ENCODE measurements at regions not wholly inside any gene's neighbourhood (a gene's known extent, or its start where the extent isn't known, plus 50 kb on each side); places are given as distances from the start of the nearest gene placed in this dataset.
A peak's percentile ranks its signal among the peaks of the same experiment; 100 is the strongest.

GRCh38 chr6:166781331-166781730 is 154.3 kb upstream of the RPS6KA2 start:
- TF ChIP-seq CTCF (IDR thresholded peaks at IDR 0.05; ENCODE audit: borderline replicate concordance, extremely low read depth, insufficient read depth), result no peak
- H3K27me3 ChIP-seq (ENCODE audit: control insufficient read depth, insufficient read depth, low read length), result no peaks in the 10 kb centered on the region
- no peaks in the 10 kb centered on the region for H3K36me3 ChIP-seq (ENCODE audit: control insufficient read depth in 2 of 3, insufficient read depth in 3 of 3, low read length in 3 of 3)
- H3K4me1 ChIP-seq (ENCODE audit: control insufficient read depth in 2 of 3, insufficient read depth in 2 of 3, low read depth in 1 of 3, low read length in 3 of 3), result no peaks in the 10 kb centered on the region
- no peak overlapping the region for H3K9ac ChIP-seq (ENCODE audit: low read length in 3 of 3)
- H3K27ac ChIP-seq (ENCODE audit: low read depth in 2 of 2, low read length in 2 of 2), result no peak overlapping the region
- H3K4me3 ChIP-seq (ENCODE audit: low read length in 3 of 3), result no peak overlapping the region
- FAIRE-seq, result no peak
- DNase-seq, result peak in 1 of 5 donors; percentile 2
- no peaks in the 10 kb centered on the region for H3K9me3 ChIP-seq (ENCODE audit: control insufficient read depth in 2 of 3, insufficient read depth in 1 of 3, low read length in 3 of 3)
- intact Hi-C loops (cut with DNase I), result no loop called here

DNA sequence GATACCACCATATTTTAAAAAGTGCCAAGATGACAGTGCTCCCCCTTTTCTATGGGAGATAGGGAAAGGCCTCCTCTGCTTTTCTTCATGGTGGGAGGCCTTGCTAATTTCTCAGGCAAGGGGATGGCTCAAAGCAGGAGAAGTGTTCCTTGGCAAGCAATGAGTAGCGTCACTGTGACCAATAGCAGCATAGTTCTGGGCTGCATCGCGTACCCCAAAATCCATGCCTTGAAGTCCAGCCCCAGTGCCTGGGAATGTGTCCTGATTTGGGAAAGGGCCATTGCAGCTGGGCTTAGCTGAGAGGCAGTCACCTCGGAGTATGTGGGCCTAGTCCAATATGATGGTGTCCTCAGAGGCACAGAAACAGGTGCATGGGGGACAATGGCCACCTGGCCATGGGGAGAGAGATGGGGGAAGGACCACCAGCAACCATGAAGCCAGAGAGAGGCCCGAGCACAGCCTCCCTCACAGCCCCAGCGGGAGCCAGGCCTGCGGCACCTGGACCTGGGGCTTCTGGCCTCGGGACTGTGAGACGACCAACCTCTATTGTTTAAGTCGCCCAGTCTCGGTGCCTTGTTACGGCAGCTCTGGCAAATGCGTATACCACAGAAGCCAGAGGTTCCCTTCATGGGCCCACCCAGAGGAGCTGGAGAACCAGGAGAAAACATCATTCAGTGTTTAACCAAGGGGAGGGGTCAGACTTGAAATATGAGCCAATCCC is 153.1 kb upstream of the RPS6KA2 start:
- DNase-seq (peak in 1 of 5 donors; percentile 3), FAIRE-seq (no peak)
- no peaks in the 10 kb centered on the region for H3K27me3 ChIP-seq (ENCODE audit: control insufficient read depth, insufficient read depth, low read length)
- H3K27ac ChIP-seq (ENCODE audit: low read depth in 2 of 2, low read length in 2 of 2), result no peak overlapping the region
- no peaks in the 10 kb centered on the region for H3K4me1 ChIP-seq (ENCODE audit: control insufficient read depth in 2 of 3, insufficient read depth in 2 of 3, low read depth in 1 of 3, low read length in 3 of 3)
- H3K36me3 ChIP-seq (ENCODE audit: control insufficient read depth in 2 of 3, insufficient read depth in 3 of 3, low read length in 3 of 3), result no peaks in the 10 kb centered on the region
- no peak overlapping the region for H3K4me3 ChIP-seq (ENCODE audit: low read length in 3 of 3)
- TF ChIP-seq CTCF (IDR thresholded peaks at IDR 0.05; ENCODE audit: borderline replicate concordance, extremely low read depth, insufficient read depth), result no peak
- intact Hi-C loops (cut with DNase I), result loop anchor here (10.0 kb wide), 1 partner anchor 365 kb away; no protein-coding TSS in a partner anchor
- H3K9ac ChIP-seq (ENCODE audit: low read length in 3 of 3), result no peak overlapping the region
- H3K9me3 ChIP-seq (ENCODE audit: control insufficient read depth in 2 of 3, insufficient read depth in 1 of 3, low read length in 3 of 3), result no peaks in the 10 kb centered on the region

DNA sequence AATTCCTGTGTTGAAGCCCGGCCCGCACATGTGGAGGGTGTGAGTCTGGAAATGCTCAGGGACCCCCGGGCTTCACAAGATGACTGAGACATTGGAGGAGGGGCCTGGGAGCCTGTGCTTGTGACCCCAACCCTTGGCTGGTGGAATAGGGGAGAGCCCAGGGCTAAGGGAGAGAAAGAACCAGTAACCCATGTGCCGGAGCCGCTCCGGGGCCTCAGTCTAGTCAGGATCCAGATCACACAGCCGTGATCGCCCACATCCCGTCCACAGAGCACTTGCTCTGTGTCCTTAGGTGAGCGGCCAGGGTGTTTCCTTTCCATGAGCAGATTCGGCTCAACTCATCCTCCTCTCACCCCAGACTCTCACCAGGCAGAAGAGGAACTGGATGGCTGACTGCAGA is 152.3 kb upstream of the RPS6KA2 start:
- no peak for TF ChIP-seq CTCF (IDR thresholded peaks at IDR 0.05; ENCODE audit: borderline replicate concordance, extremely low read depth, insufficient read depth)
- Histone ChIP-seq H3K4me3 (ENCODE audit: low read length in 3 of 3) (no peak overlapping the region), H3K27me3 (ENCODE audit: control insufficient read depth, insufficient read depth, low read length) (no peaks in the 10 kb centered on the region), H3K9me3 (ENCODE audit: control insufficient read depth in 2 of 3, insufficient read depth in 1 of 3, low read length in 3 of 3) (no peaks in the 10 kb centered on the region), H3K9ac (ENCODE audit: low read length in 3 of 3) (no peak overlapping the region), H3K27ac (ENCODE audit: low read depth in 2 of 2, low read length in 2 of 2) (no peak overlapping the region), H3K36me3 (ENCODE audit: control insufficient read depth in 2 of 3, insufficient read depth in 3 of 3, low read length in 3 of 3) (no peaks in the 10 kb centered on the region), H3K4me1 (ENCODE audit: control insufficient read depth in 2 of 3, insufficient read depth in 2 of 3, low read depth in 1 of 3, low read length in 3 of 3) (no peaks in the 10 kb centered on the region)
- no peak for FAIRE-seq
- peak in 1 of 5 donors; percentile 6 for DNase-seq
- intact Hi-C loops (cut with DNase I), result loop anchor here (10.0 kb wide), 1 partner anchor 365 kb away; no protein-coding TSS in a partner anchor

All from kidney (tissue), 13 donors.